ENCODE measurements at regions not wholly inside any gene's neighbourhood (a gene's known extent, or its start where the extent isn't known, plus 50 kb on each side); places are given as distances from the start of the nearest gene placed in this dataset.

- TF ChIP-seq CTCF (IDR thresholded peaks at IDR 0.05; ENCODE audit: insufficient read depth, low read length, poor library complexity, severe bottlenecking) = no peak
- no peak for TF ChIP-seq EZH2phosphoT487 (conservative IDR thresholded peaks at IDR 0.05; ENCODE audit: low read length)
Observed at GRCh38 chr6:2360126-2360525, 114.7 kb upstream of the GMDS start.

Data from SU-DHL-6 (cell line).